Mesendoderm (in vitro differentiated cells): ENCODE measurements at regions not wholly inside any gene's neighbourhood (a gene's known extent, or its start where the extent isn't known, plus 50 kb on each side); places are given as distances from the start of the nearest gene placed in this dataset.
A peak's percentile ranks its signal among the peaks of the same experiment; 100 is the strongest.

Experiments
- DNase-seq: peaks from one replicate; pipeline ENCODE4 v3.0.0; 2013
- H2AK5ac ChIP-seq: 2 replicates; pipeline ENCODE4 v1.6.1; 2013; ENCODE audit warnings: low read length, inconsistent platforms
- H2BK120ac ChIP-seq: 2 replicates; pipeline ENCODE4 v1.6.1; 2013; ENCODE audit warnings: low read depth, mild to moderate bottlenecking, low read length, moderate library complexity, mixed read lengths
- H2BK15ac ChIP-seq: replicated peaks from 2 replicates; pipeline ENCODE4 v1.6.1; 2013; ENCODE audit warnings: low read depth, mild to moderate bottlenecking, moderate library complexity
- H2BK5ac ChIP-seq: 2 replicates; pipeline ENCODE4 v1.6.1; 2013; ENCODE audit warnings: low read length, inconsistent platforms
- H3K18ac ChIP-seq: 2 replicates; pipeline ENCODE4 v1.6.1; 2013; ENCODE audit warnings: mild to moderate bottlenecking, low read length, mixed read lengths
- H3K23ac ChIP-seq: one replicate; pipeline ENCODE4 v1.6.1; 2013; ENCODE audit warnings: low read length
- H3K27ac ChIP-seq: 2 replicates; pipeline ENCODE4 v1.5.1; 2013; ENCODE audit warnings: low read depth, mild to moderate bottlenecking, inconsistent platforms, low read length, moderate library complexity
- H3K27me3 ChIP-seq: 2 replicates; pipeline ENCODE4 v1.6.1; 2013; ENCODE audit warnings: low read length, control low read depth, mild to moderate bottlenecking, inconsistent platforms; ENCODE audit not compliant: insufficient read depth, poor library complexity
- H3K36me3 ChIP-seq: 2 replicates; pipeline ENCODE4 v1.6.1; 2013; ENCODE audit warnings: low read length, inconsistent platforms; ENCODE audit not compliant: control insufficient read depth, insufficient read depth
- H3K4ac ChIP-seq: one replicate; pipeline ENCODE4 v1.6.1; 2013; ENCODE audit warnings: low read depth, mild to moderate bottlenecking, low read length, moderate library complexity
- H3K4me1 ChIP-seq: 2 replicates; pipeline ENCODE4 v1.6.1; 2013; ENCODE audit warnings: low read depth, low read length, inconsistent platforms; ENCODE audit not compliant: control insufficient read depth
- H3K4me2 ChIP-seq: 2 replicates; pipeline ENCODE4 v1.6.1; 2013; ENCODE audit warnings: low read length
- H3K4me3 ChIP-seq: 2 replicates; pipeline ENCODE4 v1.5.1; 2013; ENCODE audit warnings: mild to moderate bottlenecking, low read length
- H3K56ac ChIP-seq: one replicate; pipeline ENCODE4 v1.6.1; 2013; ENCODE audit warnings: low read length
- H3K79me1 ChIP-seq: 2 replicates; pipeline ENCODE4 v1.6.1; 2013; ENCODE audit warnings: low read length, inconsistent platforms
- H3K79me2 ChIP-seq: 2 replicates; pipeline ENCODE4 v1.6.1; 2013; ENCODE audit warnings: mild to moderate bottlenecking, low read length; ENCODE audit not compliant: control insufficient read depth, insufficient read depth
- H3K9ac ChIP-seq: 2 replicates; pipeline ENCODE4 v1.6.1; 2013; ENCODE audit warnings: low read length, inconsistent platforms
- H4K5ac ChIP-seq: one replicate; pipeline ENCODE4 v1.6.1; 2013; ENCODE audit warnings: low read length
- H4K8ac ChIP-seq: one replicate; pipeline ENCODE4 v1.6.1; 2013; ENCODE audit warnings: low read depth, mild to moderate bottlenecking, control low read depth, low read length, moderate library complexity
- WGBS: extraction: QIAGEN DNeasy Blood & Tissue Kit; methylation state at CpG from one replicate; pipeline ENCODE4 v1.1.7; 2013; ENCODE audit warnings: low lambda C conversion rate, missing lambda C conversion rate; ENCODE audit not compliant: insufficient coverage; ENCODE audit errors: extremely low coverage; 5-methylcytosine and 5-hydroxymethylcytosine counted together

DNA sequence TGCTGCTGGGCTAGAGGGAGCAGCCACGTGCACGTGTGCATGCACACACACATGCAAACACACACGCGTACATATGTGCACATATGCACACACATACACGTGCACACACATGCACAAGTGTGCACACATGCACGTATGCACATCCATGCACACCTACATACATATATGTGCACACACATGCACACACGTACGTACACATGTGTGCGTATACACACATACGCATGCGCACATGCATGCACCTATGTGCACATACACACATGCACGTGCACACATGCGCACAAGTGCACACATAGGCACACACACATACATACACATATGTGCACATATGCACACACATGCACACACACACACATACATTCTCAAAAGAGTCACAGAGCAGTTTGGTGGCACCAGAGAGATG, 85.9 kb upstream of the SLC25A33 start:
- no peak overlapping the region for H3K23ac ChIP-seq
- no peak overlapping the region for H3K27ac ChIP-seq
- no peak overlapping the region for H2AK5ac ChIP-seq
- H3K9ac ChIP-seq, result no peak overlapping the region
- DNase-seq, result no peak
- H2BK120ac ChIP-seq, result no peak overlapping the region
- WGBS, result no CpG with 5 or more reads among the region's 13 CpGs
- H3K4me2 ChIP-seq, result no peak overlapping the region
- H3K79me2 ChIP-seq, result no peaks in the 10 kb centered on the region
- H3K27me3 ChIP-seq, result no peaks in the 10 kb centered on the region
- H4K8ac ChIP-seq, result no peak overlapping the region
- no peak overlapping the region for H4K5ac ChIP-seq
- no peak overlapping the region for H2BK5ac ChIP-seq
- no peak overlapping the region for H3K4ac ChIP-seq
- H2BK15ac ChIP-seq, result no peak overlapping the region
- H3K4me3 ChIP-seq, result no peak overlapping the region
- peaks cover 10% of the 10 kb centered on the region for H3K4me1 ChIP-seq
- no peaks in the 10 kb centered on the region for H3K36me3 ChIP-seq
- no peaks in the 10 kb centered on the region for H3K79me1 ChIP-seq
- no peak overlapping the region for H3K56ac ChIP-seq
- H3K18ac ChIP-seq, result no peak overlapping the region

DNA sequence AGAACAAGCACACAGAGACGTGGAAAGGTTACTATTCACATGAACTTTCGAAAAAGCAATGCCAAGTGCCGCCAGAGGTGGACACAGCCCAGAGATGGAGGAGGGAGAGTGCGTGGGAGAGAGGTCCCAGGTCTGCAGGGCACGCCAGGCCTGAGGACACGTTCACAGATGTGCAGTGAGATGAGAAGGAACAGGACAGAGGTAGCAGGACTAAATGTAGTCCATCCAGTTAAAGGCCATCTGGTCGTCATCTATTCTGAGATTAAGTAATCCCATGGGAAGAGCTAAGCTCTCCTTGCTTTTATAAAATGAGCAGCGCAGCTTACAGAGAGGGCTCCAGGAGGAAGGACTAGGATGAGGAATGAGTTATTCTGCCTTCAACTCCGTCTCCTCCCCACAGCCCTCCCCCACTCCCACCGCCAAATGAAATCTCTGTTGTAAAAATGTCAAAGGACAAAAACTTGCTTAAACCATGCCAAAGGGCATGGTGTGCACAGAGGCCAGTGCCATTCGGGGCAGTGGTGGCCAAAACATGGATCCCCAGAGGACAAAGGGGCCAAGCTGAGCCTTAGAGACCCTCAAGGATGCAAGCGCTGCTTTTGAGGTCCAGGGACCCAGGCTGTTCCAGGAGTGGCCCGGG, 85.4 kb upstream of the SLC25A33 start:
- Histone ChIP-seq H3K4me2 (no peak overlapping the region), H3K18ac (no peak overlapping the region), H3K79me2 (no peaks in the 10 kb centered on the region), H2BK120ac (no peak overlapping the region), H3K27ac (no peak overlapping the region), H3K9ac (no peak overlapping the region), H3K4me3 (no peak overlapping the region), H3K23ac (no peak overlapping the region), H4K8ac (no peak overlapping the region), H2BK15ac (no peak overlapping the region), H3K56ac (no peak overlapping the region), H3K36me3 (no peaks in the 10 kb centered on the region), H4K5ac (no peak overlapping the region), H3K4me1 (peaks cover 4% of the 10 kb centered on the region), H3K4ac (no peak overlapping the region), H3K27me3 (no peaks in the 10 kb centered on the region), H2AK5ac (no peak overlapping the region), H2BK5ac (no peak overlapping the region), H3K79me1 (no peaks in the 10 kb centered on the region)
- DNase-seq, result no peak
- WGBS, result no CpG with 5 or more reads among the region's 13 CpGs

GRCh38 chr1:9454494-9455066, 84.7 kb upstream of the SLC25A33 start:
- no peak overlapping the region for H3K27ac ChIP-seq
- no peak overlapping the region for H2AK5ac ChIP-seq
- H3K79me1 ChIP-seq, result no peaks in the 10 kb centered on the region
- H3K27me3 ChIP-seq, result no peaks in the 10 kb centered on the region
- H2BK15ac ChIP-seq, result no peak overlapping the region
- no peak overlapping the region for H3K9ac ChIP-seq
- no peak overlapping the region for H3K23ac ChIP-seq
- H3K4ac ChIP-seq, result no peak overlapping the region
- no peak overlapping the region for H3K18ac ChIP-seq
- WGBS, result no CpG with 5 or more reads among the region's 13 CpGs
- H2BK5ac ChIP-seq, result no peak overlapping the region
- H4K5ac ChIP-seq, result no peak overlapping the region
- no peak for DNase-seq
- H3K56ac ChIP-seq, result no peak overlapping the region
- H4K8ac ChIP-seq, result no peak overlapping the region
- no peaks in the 10 kb centered on the region for H3K36me3 ChIP-seq
- no peak overlapping the region for H3K4me3 ChIP-seq
- peaks cover under 1% of the 10 kb centered on the region for H3K4me1 ChIP-seq
- no peak overlapping the region for H3K4me2 ChIP-seq
- no peaks in the 10 kb centered on the region for H3K79me2 ChIP-seq
- no peak overlapping the region for H2BK120ac ChIP-seq

- no peaks in the 10 kb centered on the region for H3K79me1 ChIP-seq
- no peak overlapping the region for H2BK5ac ChIP-seq
- H3K9ac ChIP-seq, result no peak overlapping the region
- no peak overlapping the region for H3K18ac ChIP-seq
- no peaks in the 10 kb centered on the region for H3K27me3 ChIP-seq
- no peak overlapping the region for H3K56ac ChIP-seq
- no peak overlapping the region for H2AK5ac ChIP-seq
- H3K36me3 ChIP-seq, result no peaks in the 10 kb centered on the region
- no peaks in the 10 kb centered on the region for H3K4me1 ChIP-seq
- no CpG with 5 or more reads among the region's 22 CpGs for WGBS
- no peak overlapping the region for H3K4me2 ChIP-seq
- no peak overlapping the region for H3K4me3 ChIP-seq
- no peak overlapping the region for H4K8ac ChIP-seq
- H3K4ac ChIP-seq, result no peak overlapping the region
- no peak overlapping the region for H3K27ac ChIP-seq
- no peak overlapping the region for H2BK120ac ChIP-seq
- no peaks in the 10 kb centered on the region for H3K79me2 ChIP-seq
- DNase-seq, result peak; percentile 90
- no peak overlapping the region for H4K5ac ChIP-seq
- no peak overlapping the region for H2BK15ac ChIP-seq
- H3K23ac ChIP-seq, result no peak overlapping the region
Observed at GRCh38 chr1:9455487-9456234, 83.6 kb upstream of the SLC25A33 start.

DNA sequence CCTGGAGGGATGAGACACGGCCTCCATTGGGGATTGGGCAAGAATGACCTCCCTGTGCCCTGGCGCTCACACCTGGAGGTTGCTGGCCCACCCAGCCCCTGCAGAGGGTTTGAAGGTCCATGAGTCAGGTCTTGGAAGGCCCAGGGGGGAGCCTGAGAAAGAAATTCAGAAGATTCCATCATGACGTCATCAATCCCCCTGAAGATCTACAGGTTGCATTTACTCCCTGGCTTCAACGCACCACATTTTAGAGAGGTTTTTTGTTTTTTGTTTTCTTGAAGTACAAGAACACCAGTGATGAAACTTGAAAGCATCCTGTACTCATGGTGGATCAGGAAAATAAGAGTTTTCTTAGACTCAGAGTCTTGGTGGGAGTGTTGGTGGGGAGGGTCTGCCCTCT, 82.4 kb upstream of the SLC25A33 start:
- Histone ChIP-seq H3K27ac (no peak overlapping the region), H3K23ac (no peak overlapping the region), H2BK5ac (no peak overlapping the region), H4K5ac (no peak overlapping the region), H2BK120ac (no peak overlapping the region), H3K56ac (no peak overlapping the region), H3K4me3 (no peak overlapping the region), H3K27me3 (no peaks in the 10 kb centered on the region), H3K18ac (no peak overlapping the region), H2BK15ac (no peak overlapping the region), H3K4me2 (no peak overlapping the region), H3K9ac (no peak overlapping the region), H3K36me3 (no peaks in the 10 kb centered on the region), H3K79me2 (no peaks in the 10 kb centered on the region), H3K4ac (no peak overlapping the region), H4K8ac (no peak overlapping the region), H3K4me1 (no peaks in the 10 kb centered on the region), H3K79me1 (no peaks in the 10 kb centered on the region), H2AK5ac (no peak overlapping the region)
- WGBS, result no CpG with 5 or more reads among the region's 4 CpGs
- no peak for DNase-seq
